B cell (primary cell): ENCODE measurements at regions not wholly inside any gene's neighbourhood (a gene's known extent, or its start where the extent isn't known, plus 50 kb on each side); places are given as distances from the start of the nearest gene placed in this dataset.

ENCODE experiments used
- ATAC-seq: fragments of 200-7000 bp; cut with Tn5 transposase; one replicate; pipeline ENCODE4 v1.10.0; 2021; ENCODE audit warnings: low read depth, mild to moderate bottlenecking, moderate number of reproducible peaks, moderate library complexity
- CTCF ChIA-PET: fragments of 350-600 bp; sonication (Branson Sonifier 250); formaldehyde crosslinking; loops from one replicate; lab custom pipeline; 2021; ENCODE audit warnings: antibody characterized with exemption, inconsistent platforms; lab: Charles Lee
- POLR2A ChIA-PET: fragments of 350-600 bp; sonication (Branson Sonifier 250); formaldehyde crosslinking; loops from one replicate; lab custom pipeline; 2021; ENCODE audit warnings: antibody characterized with exemption; lab: Charles Lee
- DNase-seq: peaks from one replicate; pipeline ENCODE4 v3.0.0; 2013
- H2AFZ ChIP-seq: 2 replicates; pipeline ENCODE4 v1.6.1; 2012; ENCODE audit warnings: mild to moderate bottlenecking, low read depth, low read length; ENCODE audit not compliant: insufficient read depth, poor library complexity, severe bottlenecking
- H3K27ac ChIP-seq, 2 donors: 1 replicate in 1 of 2; 2 replicates in 1 of 2; pipeline ENCODE4 v1.5.1; 2012 to 2013; ENCODE audit warnings: low read length in 2 of 2, mild to moderate bottlenecking in 2 of 2, moderate library complexity in 1 of 2
- H3K27me3 ChIP-seq, 4 experiments: fragments of 200-600 bp in 1 of 4; sonication (generic) in 1 of 4; replicated peaks in 1 of 4; 1 replicate in 2 of 4; 2 replicates in 2 of 4; pipeline versions ENCODE4 v1.6.1 to v1.7.0; 2013 to 2016; ENCODE audit warnings: low read length in 3 of 4, mild to moderate bottlenecking in 2 of 4, mixed read lengths in 1 of 4, moderate library complexity in 1 of 4; ENCODE audit not compliant: insufficient read depth in 4 of 4, control insufficient read depth in 3 of 4; ENCODE audit errors: control extremely low read depth in 1 of 4
- H3K36me3 ChIP-seq, 2 experiments: replicated peaks in 1 of 2; 1 replicate in 1 of 2; 2 replicates in 1 of 2; pipeline versions ENCODE4 v1.6.1 to v1.7.1; 2013; ENCODE audit warnings: low read length in 1 of 2; ENCODE audit not compliant: insufficient read depth in 2 of 2, control insufficient read depth in 1 of 2; ENCODE audit errors: control extremely low read depth in 1 of 2, extremely low read depth in 1 of 2
- H3K4me1 ChIP-seq, 2 donors: fragments of 200-600 bp in 1 of 2; sonication (generic) in 1 of 2; 1 replicate in 1 of 2; 2 replicates in 1 of 2; pipeline versions ENCODE4 v1.5.1 to v1.6.1; 2013 to 2017; ENCODE audit warnings: low read length in 2 of 2; ENCODE audit not compliant: control insufficient read depth in 2 of 2, insufficient read depth in 2 of 2
- H3K4me2 ChIP-seq: replicated peaks from 2 replicates; pipeline ENCODE3; 2012; ENCODE audit warnings: mild to moderate bottlenecking, low read depth, low read length; ENCODE audit not compliant: poor library complexity, severe bottlenecking
- H3K4me3 ChIP-seq, 5 experiments: fragments of 200-600 bp in 1 of 5; sonication (generic) in 1 of 5; 1 replicate in 3 of 5; 2 replicates in 2 of 5; pipeline versions ENCODE4 v1.5.1 to v1.7.0; 2011 to 2016; ENCODE audit warnings: low read length in 4 of 5, mild to moderate bottlenecking in 4 of 5, low read depth in 2 of 5, control low read depth in 1 of 5, moderate library complexity in 1 of 5; ENCODE audit not compliant: insufficient read depth in 1 of 5; ENCODE audit errors: control extremely low read depth in 1 of 5, extremely low read depth in 1 of 5
- H3K79me2 ChIP-seq: fragments of 200-600 bp; sonication (generic); one replicate; pipeline ENCODE4 v1.6.0; 2016; ENCODE audit warnings: low read length; ENCODE audit not compliant: control insufficient read depth, insufficient read depth
- H3K9ac ChIP-seq: fragments of 200-600 bp; sonication (generic); 2 replicates; pipeline ENCODE4 v1.6.1; 2017; ENCODE audit warnings: mild to moderate bottlenecking, low read length, moderate library complexity
- H3K9me3 ChIP-seq, 3 donors: one replicate each; pipeline versions ENCODE4 v1.6.1 to v1.7.1; 2013; ENCODE audit warnings: low read length in 2 of 3; ENCODE audit not compliant: control insufficient read depth in 2 of 3, insufficient read depth in 1 of 3; ENCODE audit errors: control extremely low read depth in 1 of 3
- H4K20me1 ChIP-seq: 2 replicates; pipeline ENCODE4 v1.6.0; 2012; ENCODE audit warnings: mild to moderate bottlenecking, low read length; ENCODE audit not compliant: insufficient read depth, control insufficient read depth, poor library complexity, severe bottlenecking
- H3K27ac Mint-ChIP-seq: one replicate; pipeline ENCODE4 v1.8.0; 2021; ENCODE audit warnings: mixed read lengths
- H3K27me3 Mint-ChIP-seq: one replicate; pipeline ENCODE4 v1.8.0; 2021; ENCODE audit warnings: mixed read lengths
- H3K4me1 Mint-ChIP-seq: one replicate; pipeline ENCODE4 v1.8.0; 2021; ENCODE audit warnings: mixed read lengths
- H3K4me3 Mint-ChIP-seq: one replicate; pipeline ENCODE4 v1.8.0; 2021; ENCODE audit warnings: mixed read lengths
- H3K9me3 Mint-ChIP-seq: one replicate; pipeline ENCODE4 v1.8.0; 2022; ENCODE audit warnings: mixed read lengths; ENCODE audit not compliant: insufficient read depth
- EZH2 ChIP-seq: IDR thresholded peaks from 2 replicates; pipeline ENCODE4 v1.6.1; 2012; ENCODE audit warnings: borderline replicate concordance, low read depth, mild to moderate bottlenecking, moderate library complexity, low read length; ENCODE audit not compliant: insufficient read depth, poor library complexity, severe bottlenecking
- WGBS: methylation state at CpG from one replicate; pipeline ENCODE4 v1.1.5; 2013; ENCODE audit warnings: missing lambda C conversion rate; ENCODE audit not compliant: insufficient coverage; 5-methylcytosine and 5-hydroxymethylcytosine counted together
- intact Hi-C: fragments of 100-400 bp; cut with micrococcal nuclease; formaldehyde crosslinking; loops from one replicate; pipeline ENCODE4 v1.10.0; 2022
- TF ChIP-seq, protein P1 (sequence below): fragments of 200-600 bp; IDR thresholded peaks from one replicate; pipeline ENCODE4 v1.8.0; 2022; ENCODE audit warnings: antibody characterized with exemption, mild to moderate bottlenecking

DNA sequence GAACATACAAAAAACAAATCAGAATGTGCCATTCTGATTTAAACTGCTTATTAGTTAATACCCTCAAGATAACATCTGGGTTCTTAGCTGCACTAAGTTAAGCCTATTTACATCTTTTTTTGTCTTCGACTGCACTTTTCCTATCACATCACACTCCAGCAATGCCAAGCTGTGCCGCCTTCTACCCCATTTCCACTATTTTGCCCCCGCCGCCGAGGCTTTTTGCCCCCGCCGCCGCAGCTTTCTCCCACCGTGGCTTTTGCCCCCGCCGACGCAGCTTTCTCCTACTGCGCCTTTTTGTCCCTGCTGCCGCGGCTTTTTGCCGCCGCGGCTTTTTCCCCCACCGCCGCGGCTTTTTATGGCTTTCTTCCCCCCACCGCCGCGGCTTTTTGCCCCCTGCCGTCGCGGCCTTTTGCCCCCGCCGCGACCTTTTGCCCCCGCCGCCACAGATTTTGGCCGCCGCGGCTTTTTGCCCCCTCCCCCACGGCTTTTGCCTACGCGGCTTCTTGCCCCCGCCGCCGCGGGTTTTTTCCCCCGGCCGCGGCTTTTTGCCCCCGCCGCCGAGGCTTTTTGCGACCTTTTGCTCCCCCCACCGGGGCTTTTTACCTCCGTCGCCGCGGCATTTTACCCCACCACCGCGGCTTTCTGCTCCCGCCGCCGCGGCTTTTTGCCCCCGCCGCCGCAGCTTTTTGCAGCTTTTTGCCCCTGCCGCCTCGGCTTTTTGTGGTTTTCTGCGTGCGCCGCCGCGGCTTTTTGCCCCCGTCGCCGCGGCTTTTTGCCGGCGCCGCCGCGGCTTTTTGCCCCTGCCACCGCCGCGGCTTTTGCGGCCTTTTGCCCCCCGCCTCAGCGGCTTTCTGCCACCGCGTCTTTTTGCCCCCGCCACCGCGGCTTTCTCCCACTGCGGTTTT lies 331.4 kb upstream of the WSB1 start:
- H3K9me3 ChIP-seq, result peaks cover 0 to 11% (median 0%) of the 10 kb centered on the region in 3 donors
- 33% methylated on average over 85 of the region's 91 CpGs for WGBS
- H4K20me1 ChIP-seq, result no peaks in the 10 kb centered on the region
- DNase-seq (no peak), ATAC-seq (no peak)
- peaks cover 9% of the 10 kb centered on the region for H3K27me3 Mint-ChIP-seq
- ChIA-PET CTCF (no interaction called here), POLR2A (no interaction called here)
- no peaks in the 10 kb centered on the region for H3K36me3 ChIP-seq
- TF ChIP-seq EZH2, result no peak
- TF ChIP-seq, protein P1, sequence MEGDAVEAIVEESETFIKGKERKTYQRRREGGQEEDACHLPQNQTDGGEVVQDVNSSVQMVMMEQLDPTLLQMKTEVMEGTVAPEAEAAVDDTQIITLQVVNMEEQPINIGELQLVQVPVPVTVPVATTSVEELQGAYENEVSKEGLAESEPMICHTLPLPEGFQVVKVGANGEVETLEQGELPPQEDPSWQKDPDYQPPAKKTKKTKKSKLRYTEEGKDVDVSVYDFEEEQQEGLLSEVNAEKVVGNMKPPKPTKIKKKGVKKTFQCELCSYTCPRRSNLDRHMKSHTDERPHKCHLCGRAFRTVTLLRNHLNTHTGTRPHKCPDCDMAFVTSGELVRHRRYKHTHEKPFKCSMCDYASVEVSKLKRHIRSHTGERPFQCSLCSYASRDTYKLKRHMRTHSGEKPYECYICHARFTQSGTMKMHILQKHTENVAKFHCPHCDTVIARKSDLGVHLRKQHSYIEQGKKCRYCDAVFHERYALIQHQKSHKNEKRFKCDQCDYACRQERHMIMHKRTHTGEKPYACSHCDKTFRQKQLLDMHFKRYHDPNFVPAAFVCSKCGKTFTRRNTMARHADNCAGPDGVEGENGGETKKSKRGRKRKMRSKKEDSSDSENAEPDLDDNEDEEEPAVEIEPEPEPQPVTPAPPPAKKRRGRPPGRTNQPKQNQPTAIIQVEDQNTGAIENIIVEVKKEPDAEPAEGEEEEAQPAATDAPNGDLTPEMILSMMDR, result no peak
- no peak overlapping the region for H3K9ac ChIP-seq
- no peak overlapping the region for H3K4me3 Mint-ChIP-seq
- H3K27ac ChIP-seq, result no peak overlapping the region
- H2AFZ ChIP-seq, result no peak overlapping the region
- H3K4me1 ChIP-seq, result no peaks in the 10 kb centered on the region
- no peak overlapping the region for H3K4me2 ChIP-seq
- H3K27me3 ChIP-seq, result peaks cover 0 to 17% (median 7%) of the 10 kb centered on the region in 4 experiments
- H3K4me1 Mint-ChIP-seq, result no peaks in the 10 kb centered on the region
- intact Hi-C loops, result no loop called here
- H3K27ac Mint-ChIP-seq, result no peak overlapping the region
- H3K79me2 ChIP-seq, result no peaks in the 10 kb centered on the region
- peak overlapping the region in 1 of 5 experiments; percentile 7 for H3K4me3 ChIP-seq
- peaks cover 2% of the 10 kb centered on the region for H3K9me3 Mint-ChIP-seq

DNA sequence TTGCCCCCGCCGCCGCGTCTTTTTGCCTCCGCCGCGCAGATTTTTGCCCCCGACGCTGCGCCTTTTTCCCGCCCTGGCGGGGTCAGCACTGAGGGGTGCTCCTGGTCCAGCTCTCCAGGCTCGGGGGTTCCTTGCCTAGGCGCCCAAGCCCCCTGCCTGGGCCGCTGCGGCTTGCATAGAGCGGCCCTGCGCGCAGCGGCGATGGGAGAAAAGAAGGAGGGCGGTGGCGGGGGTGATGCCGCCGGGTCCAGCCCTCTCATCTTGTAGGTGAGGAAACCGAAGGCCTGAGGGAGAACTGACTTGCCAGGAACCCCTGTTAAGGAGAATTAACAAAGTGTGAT lies 330.8 kb upstream of the WSB1 start:
- Histone ChIP-seq H3K36me3 (no peaks in the 10 kb centered on the region), H3K27ac (no peak overlapping the region), H3K27me3 (peaks cover 0 to 17% (median 7%) of the 10 kb centered on the region in 4 experiments), H2AFZ (no peak overlapping the region), H3K4me1 (no peaks in the 10 kb centered on the region), H4K20me1 (no peaks in the 10 kb centered on the region), H3K9ac (no peak overlapping the region), H3K9me3 (peaks cover 0 to 11% (median 0%) of the 10 kb centered on the region in 3 donors), H3K4me3 (no peak overlapping the region), H3K4me2 (no peak overlapping the region), H3K79me2 (no peaks in the 10 kb centered on the region)
- POLR2A ChIA-PET, result no interaction called here
- intact Hi-C loops, result no loop called here
- no peaks in the 10 kb centered on the region for H3K4me1 Mint-ChIP-seq
- TF ChIP-seq EZH2, result no peak
- TF ChIP-seq, protein P1, result no peak
- H3K27ac Mint-ChIP-seq, result no peak overlapping the region
- H3K27me3 Mint-ChIP-seq, result peaks cover 9% of the 10 kb centered on the region
- ATAC-seq (no peak), DNase-seq (no peak)
- no peak overlapping the region for H3K4me3 Mint-ChIP-seq
- CTCF ChIA-PET, result no interaction called here
- 44% methylated on average over 26 of the region's 26 CpGs for WGBS
- H3K9me3 Mint-ChIP-seq, result peaks cover 2% of the 10 kb centered on the region
